Activated naive CD4-positive, alpha-beta T cell treated with anti-CD3 and anti-CD28 coated beads, Interleukin-2, amount 50 U/mL, for 72 hours (primary cell): ENCODE measurements at regions not wholly inside any gene's neighbourhood (a gene's known extent, or its start where the extent isn't known, plus 50 kb on each side); places are given as distances from the start of the nearest gene placed in this dataset.
"Not testable (repeated sequence)": the region's sequence is repeated elsewhere in the genome, so short reads cannot be mapped to it uniquely, and the experiment has no call there.

Experiments
- ATAC-seq, 2 donors: fragments of 150-1000 bp; cut with Tn5 transposase; 2 replicates each; pipeline ENCODE4 v1.10.0; 2021; ENCODE audit warnings: mild to moderate bottlenecking in 2 of 2, moderate library complexity in 2 of 2
- DNase-seq, 2 donors: peaks; one replicate each; pipeline ENCODE4 v3.0.0; 2021 to 2022; ENCODE audit warnings: low spot score in 2 of 2
- H3K27ac Mint-ChIP-seq, 2 donors: one replicate each; pipeline ENCODE4 v1.8.0; 2022; ENCODE audit warnings: mild to moderate bottlenecking in 2 of 2, mixed read lengths in 2 of 2
- H3K36me3 Mint-ChIP-seq, 2 donors: one replicate each; pipeline ENCODE4 v1.8.0; 2022; ENCODE audit warnings: mixed read lengths in 2 of 2
- H3K9me3 Mint-ChIP-seq, 2 donors: one replicate each; pipeline ENCODE4 v1.8.0; 2022; ENCODE audit warnings: mixed read lengths in 2 of 2

GRCh38 chr5:108696951-108697715 is 50.6 kb upstream of the FER start:
- H3K9me3 Mint-ChIP-seq: no peaks in the 10 kb centered on the region
- H3K27ac Mint-ChIP-seq: no peak overlapping the region
- DNase-seq (no peak), ATAC-seq (no peak)
- H3K36me3 Mint-ChIP-seq: no peaks in the 10 kb centered on the region

GRCh38 chr5:108696407-108696806 is 51.3 kb upstream of the FER start:
- DNase-seq: no peak
- Mint-ChIP-seq H3K9me3 (no peaks in the 10 kb centered on the region), H3K27ac (no peak overlapping the region), H3K36me3 (no peaks in the 10 kb centered on the region)
- ATAC-seq: no peak

- no peak overlapping the region for H3K27ac Mint-ChIP-seq
- DNase-seq (no peak), ATAC-seq (no peak)
- no peaks in the 10 kb centered on the region for H3K9me3 Mint-ChIP-seq
- H3K36me3 Mint-ChIP-seq: no peaks in the 10 kb centered on the region
Observed at GRCh38 chr5:108688485-108688884, 59.2 kb upstream of the FER start.

GRCh38 chr5:108687595-108688200 is 60.0 kb upstream of the FER start:
- no peaks in the 10 kb centered on the region for H3K9me3 Mint-ChIP-seq
- no peaks in the 10 kb centered on the region for H3K36me3 Mint-ChIP-seq
- no peak for DNase-seq
- ATAC-seq: no peak
- no peak overlapping the region for H3K27ac Mint-ChIP-seq

- ATAC-seq: no peak
- Mint-ChIP-seq H3K9me3 (no peaks in the 10 kb centered on the region), H3K27ac (no peak overlapping the region), H3K36me3 (no peaks in the 10 kb centered on the region)
- no peak for DNase-seq
Observed at GRCh38 chr5:108686676-108687075, 61.0 kb upstream of the FER start.

- H3K9me3 Mint-ChIP-seq, DNase-seq, ATAC-seq, H3K27ac Mint-ChIP-seq, H3K36me3 Mint-ChIP-seq: not testable (repeated sequence)
Observed at GRCh38 chr5:108685448-108686216, 62.1 kb upstream of the FER start.

GRCh38 chr5:108681079-108681921 is 66.4 kb upstream of the FER start:
- ATAC-seq: peak; percentile 51 to 75
- Mint-ChIP-seq H3K9me3 (no peaks in the 10 kb centered on the region), H3K27ac (no peak overlapping the region), H3K36me3 (no peaks in the 10 kb centered on the region)
- DNase-seq: peak in 1 of 2 donors; percentile 10

- Mint-ChIP-seq H3K36me3 (no peaks in the 10 kb centered on the region), H3K9me3 (no peaks in the 10 kb centered on the region), H3K27ac (no peak overlapping the region)
- ATAC-seq (no peak), DNase-seq (no peak)
Observed at GRCh38 chr5:108678091-108678490, 69.6 kb upstream of the FER start.

- no peak overlapping the region for H3K27ac Mint-ChIP-seq
- no peak for DNase-seq
- H3K36me3 Mint-ChIP-seq: no peaks in the 10 kb centered on the region
- no peaks in the 10 kb centered on the region for H3K9me3 Mint-ChIP-seq
- no peak for ATAC-seq
Observed at GRCh38 chr5:108675736-108676135, 72.0 kb upstream of the FER start.

GRCh38 chr5:108672639-108673038 is 75.1 kb upstream of the FER start:
- Mint-ChIP-seq H3K27ac (no peak overlapping the region), H3K9me3 (no peaks in the 10 kb centered on the region), H3K36me3 (no peaks in the 10 kb centered on the region)
- ATAC-seq: no peak
- DNase-seq: no peak

- Mint-ChIP-seq H3K36me3 (no peaks in the 10 kb centered on the region), H3K27ac (no peak overlapping the region), H3K9me3 (no peaks in the 10 kb centered on the region)
- DNase-seq (no peak), ATAC-seq (no peak)
Observed at GRCh38 chr5:108670591-108671289, 77.0 kb upstream of the FER start.

- no peaks in the 10 kb centered on the region for H3K9me3 Mint-ChIP-seq
- H3K36me3 Mint-ChIP-seq: no peaks in the 10 kb centered on the region
- no peak overlapping the region for H3K27ac Mint-ChIP-seq
- ATAC-seq (no peak), DNase-seq (no peak)
Observed at GRCh38 chr5:108669462-108669861, 78.2 kb upstream of the FER start.

- ATAC-seq: no peak
- H3K36me3 Mint-ChIP-seq: no peaks in the 10 kb centered on the region
- DNase-seq: no peak
- no peaks in the 10 kb centered on the region for H3K9me3 Mint-ChIP-seq
- no peak overlapping the region for H3K27ac Mint-ChIP-seq
Observed at GRCh38 chr5:108661590-108662219, 86.0 kb upstream of the FER start.

- no peaks in the 10 kb centered on the region for H3K36me3 Mint-ChIP-seq
- no peak overlapping the region for H3K27ac Mint-ChIP-seq
- H3K9me3 Mint-ChIP-seq: no peaks in the 10 kb centered on the region
- no peak for ATAC-seq
- DNase-seq: no peak
Observed at GRCh38 chr5:108661024-108661423, 86.7 kb upstream of the FER start.

- ATAC-seq: no peak
- DNase-seq: no peak
- no peak overlapping the region for H3K27ac Mint-ChIP-seq
- no peaks in the 10 kb centered on the region for H3K9me3 Mint-ChIP-seq
- no peaks in the 10 kb centered on the region for H3K36me3 Mint-ChIP-seq
Observed at GRCh38 chr5:108660291-108660690, 87.4 kb upstream of the FER start.

GRCh38 chr5:108659531-108659930 is 88.2 kb upstream of the FER start:
- ATAC-seq (no peak), DNase-seq (no peak)
- Mint-ChIP-seq H3K9me3 (no peaks in the 10 kb centered on the region), H3K36me3 (no peaks in the 10 kb centered on the region), H3K27ac (no peak overlapping the region)
